ENCODE measurements at regions not wholly inside any gene's neighbourhood (a gene's known extent, or its start where the extent isn't known, plus 50 kb on each side); places are given as distances from the start of the nearest gene placed in this dataset.

DNA sequence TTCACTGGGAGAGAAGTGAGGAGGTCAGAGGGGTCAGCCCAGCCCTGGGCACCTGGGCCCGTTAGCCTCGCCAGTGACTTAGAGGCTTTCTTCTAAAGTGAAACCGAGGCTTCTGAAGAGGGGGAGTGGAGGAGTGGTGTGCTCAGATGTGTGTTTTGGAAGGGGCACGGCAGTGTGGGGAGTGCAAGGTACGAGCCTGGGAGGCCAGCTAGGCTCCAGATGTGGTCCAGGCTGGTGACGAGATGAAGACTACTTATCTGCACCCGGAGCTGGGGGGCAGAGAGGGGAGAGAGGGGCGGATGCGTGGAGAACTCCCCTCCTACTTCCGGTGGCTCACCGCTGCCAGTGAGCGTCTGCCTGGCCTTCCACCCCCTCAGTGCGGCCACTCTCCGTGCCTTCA is 371.3 kb upstream of the HS6ST1 start:
- DNase-seq (ENCODE audit: low spot score in 2 of 2): peak in 1 of 2 donors; percentile 57
- H3K4me3 ChIP-seq (ENCODE audit: low read depth, poor library complexity, severe bottlenecking): no peak overlapping the region
- intact Hi-C loops (cut with DNase I; ENCODE audit: low total_unique reads): no loop called here
- 92 to 94% methylated on average over 14 of the region's 14 CpGs for WGBS, 2 donors
- no peak for TF ChIP-seq POLR2A (IDR thresholded peaks at IDR 0.05)
- TF ChIP-seq, protein P1, sequence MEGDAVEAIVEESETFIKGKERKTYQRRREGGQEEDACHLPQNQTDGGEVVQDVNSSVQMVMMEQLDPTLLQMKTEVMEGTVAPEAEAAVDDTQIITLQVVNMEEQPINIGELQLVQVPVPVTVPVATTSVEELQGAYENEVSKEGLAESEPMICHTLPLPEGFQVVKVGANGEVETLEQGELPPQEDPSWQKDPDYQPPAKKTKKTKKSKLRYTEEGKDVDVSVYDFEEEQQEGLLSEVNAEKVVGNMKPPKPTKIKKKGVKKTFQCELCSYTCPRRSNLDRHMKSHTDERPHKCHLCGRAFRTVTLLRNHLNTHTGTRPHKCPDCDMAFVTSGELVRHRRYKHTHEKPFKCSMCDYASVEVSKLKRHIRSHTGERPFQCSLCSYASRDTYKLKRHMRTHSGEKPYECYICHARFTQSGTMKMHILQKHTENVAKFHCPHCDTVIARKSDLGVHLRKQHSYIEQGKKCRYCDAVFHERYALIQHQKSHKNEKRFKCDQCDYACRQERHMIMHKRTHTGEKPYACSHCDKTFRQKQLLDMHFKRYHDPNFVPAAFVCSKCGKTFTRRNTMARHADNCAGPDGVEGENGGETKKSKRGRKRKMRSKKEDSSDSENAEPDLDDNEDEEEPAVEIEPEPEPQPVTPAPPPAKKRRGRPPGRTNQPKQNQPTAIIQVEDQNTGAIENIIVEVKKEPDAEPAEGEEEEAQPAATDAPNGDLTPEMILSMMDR (IDR thresholded peaks at IDR 0.05): no peak

DNA sequence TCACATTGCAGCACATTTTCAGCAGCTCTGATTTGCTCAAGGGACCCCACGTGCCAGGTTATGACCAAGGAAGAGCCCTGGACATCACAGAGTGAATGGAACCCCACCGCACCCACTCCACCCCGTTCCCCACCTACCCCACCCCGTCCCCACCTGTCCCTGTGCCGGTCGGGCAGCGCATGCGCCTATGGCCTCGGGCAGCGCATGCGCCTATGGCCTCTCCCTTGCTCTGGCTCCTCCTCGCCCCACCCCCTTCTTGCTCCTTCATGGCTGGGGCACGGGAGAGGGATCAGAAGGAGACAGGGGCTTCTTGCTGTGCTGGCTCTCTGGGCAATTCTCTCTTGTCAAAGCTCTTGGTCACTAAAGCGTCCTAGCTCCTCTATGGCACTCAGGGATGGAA is 371.8 kb upstream of the HS6ST1 start:
- TF ChIP-seq, protein P1 (IDR thresholded peaks at IDR 0.05): no peak
- TF ChIP-seq POLR2A (IDR thresholded peaks at IDR 0.05): no peak
- H3K4me3 ChIP-seq (ENCODE audit: low read depth, poor library complexity, severe bottlenecking): no peak overlapping the region
- DNase-seq (ENCODE audit: low spot score in 2 of 2): no peak
- WGBS, 2 donors: 83 to 88% methylated on average over 14 of the region's 14 CpGs
- intact Hi-C loops (cut with DNase I; ENCODE audit: low total_unique reads): no loop called here

- intact Hi-C loops (cut with DNase I; ENCODE audit: low total_unique reads): no loop called here
- WGBS, 2 donors: 86 to 87% methylated on average over 9 of the region's 9 CpGs
- peak in 1 of 2 donors; percentile 18 for DNase-seq (ENCODE audit: low spot score in 2 of 2)
- no peak overlapping the region for H3K4me3 ChIP-seq (ENCODE audit: low read depth, poor library complexity, severe bottlenecking)
- TF ChIP-seq POLR2A (IDR thresholded peaks at IDR 0.05): no peak
- TF ChIP-seq, protein P1 (IDR thresholded peaks at IDR 0.05): no peak
Measured at GRCh38 chr2:128690869-128691268, 372.2 kb upstream of the HS6ST1 start.

- 56 to 66% methylated on average over 6 of the region's 6 CpGs for WGBS, 2 donors
- peak in 1 of 2 donors; percentile 32 for DNase-seq (ENCODE audit: low spot score in 2 of 2)
- no peak overlapping the region for H3K4me3 ChIP-seq (ENCODE audit: low read depth, poor library complexity, severe bottlenecking)
- TF ChIP-seq, protein P1 (IDR thresholded peaks at IDR 0.05): no peak
- no peak for TF ChIP-seq POLR2A (IDR thresholded peaks at IDR 0.05)
- intact Hi-C loops (cut with DNase I; ENCODE audit: low total_unique reads): no loop called here
Measured at GRCh38 chr2:128691526-128691925, 372.9 kb upstream of the HS6ST1 start.

- DNase-seq (ENCODE audit: low spot score in 2 of 2): peak in 1 of 2 donors; percentile 76
- H3K4me3 ChIP-seq (ENCODE audit: low read depth, poor library complexity, severe bottlenecking): no peak overlapping the region
- no peak for TF ChIP-seq POLR2A (IDR thresholded peaks at IDR 0.05)
- TF ChIP-seq, protein P1 (IDR thresholded peaks at IDR 0.05): no peak
- WGBS, 2 donors: 88 to 89% methylated on average over 15 of the region's 15 CpGs
- intact Hi-C loops (cut with DNase I; ENCODE audit: low total_unique reads): no loop called here
Measured at GRCh38 chr2:128692895-128693742, 374.5 kb upstream of the HS6ST1 start.

- intact Hi-C loops (cut with DNase I; ENCODE audit: low total_unique reads): no loop called here
- WGBS, 2 donors: 77 to 81% methylated on average over 7 of the region's 7 CpGs
- no peak overlapping the region for H3K4me3 ChIP-seq (ENCODE audit: low read depth, poor library complexity, severe bottlenecking)
- no peak for TF ChIP-seq POLR2A (IDR thresholded peaks at IDR 0.05)
- TF ChIP-seq, protein P1 (IDR thresholded peaks at IDR 0.05): no peak
- peak in 1 of 2 donors; percentile 63 for DNase-seq (ENCODE audit: low spot score in 2 of 2)
Measured at GRCh38 chr2:128693743-128694029, 375.0 kb upstream of the HS6ST1 start.

Data from lower leg skin (tissue), 4 donors.